A549 (cell line): ENCODE measurements at regions not wholly inside any gene's neighbourhood (a gene's known extent, or its start where the extent isn't known, plus 50 kb on each side); places are given as distances from the start of the nearest gene placed in this dataset.

ENCODE experiments used
- ATAC-seq, 2 experiments: fragments of 200-7000 bp in 1 of 2; fragments of >200 bp in 1 of 2; cut with Nextera tagmentation in 1 of 2; cut with Tn5 transposase in 1 of 2; 3 replicates each; pipeline versions ENCODE4 v1.8.0 to v1.9.1; 2018 to 2020; ENCODE audit warnings: mild to moderate bottlenecking in 1 of 2, moderate library complexity in 1 of 2
- CTCF ChIA-PET: fragments of 300-600 bp; sonication (Branson Sonifier 250); formaldehyde crosslinking; extraction: SDS; loops from one replicate; lab custom pipeline; 2021; ENCODE audit warnings: antibody characterized with exemption, inconsistent platforms; lab: Yijun Ruan, JAX
- POLR2A ChIA-PET: fragments of 350-600 bp; formaldehyde crosslinking; extraction: SDS; loops from one replicate; lab custom pipeline; 2021; ENCODE audit warnings: antibody characterized with exemption, inconsistent platforms; lab: Yijun Ruan, JAX
- DNase-seq, 2 experiments: peaks; one replicate each; pipeline versions ENCODE4 v3.0.0 to v3.0.0-alpha.2; 2011 to 2016; ENCODE audit warnings: low read depth in 1 of 2, low spot score in 1 of 2
- FAIRE-seq: peaks from 2 replicates; lab custom pipeline; 2011; peaks lifted over from hg19 to GRCh38; lab: Jason Lieb, UNC
- H3K27ac ChIP-seq, 2 experiments: fragments of >200 bp; sonication (Bioruptor Twin); formaldehyde crosslinking; 3 replicates each; pipeline ENCODE4 v1.5.1; 2016 to 2017
- H3K4me1 ChIP-seq: fragments of >200 bp; sonication (Bioruptor Twin); formaldehyde crosslinking; 3 replicates; pipeline ENCODE4 v1.6.1; 2016
- H3K4me2 ChIP-seq: fragments of >200 bp; sonication (Bioruptor Twin); formaldehyde crosslinking; 3 replicates; pipeline ENCODE4 v1.6.1; 2016
- H3K4me3 ChIP-seq: fragments of >200 bp; sonication (Bioruptor Twin); formaldehyde crosslinking; 3 replicates; pipeline ENCODE4 v1.5.1; 2016
- H3K9me3 ChIP-seq: fragments of >200 bp; sonication (Bioruptor Twin); formaldehyde crosslinking; 3 replicates; pipeline ENCODE4 v1.6.1; 2016
- ATOH8 ChIP-seq: fragments of 250-450 bp; sonication (Bioruptor Pico); IDR thresholded peaks from 2 replicates; pipeline ENCODE4 v1.5.0; 2020; ENCODE audit warnings: low read depth, mild to moderate bottlenecking, moderate library complexity
- BCL3 ChIP-seq: fragments of >200 bp; sonication (Bioruptor Twin); formaldehyde crosslinking; IDR thresholded peaks from 3 replicates; pipeline ENCODE4 v1.6.1; 2016
- BHLHE40 ChIP-seq: IDR thresholded peaks from 2 replicates; pipeline ENCODE4 v1.6.1; 2012; ENCODE audit warnings: low read depth, low read length, inconsistent platforms
- CBX8 ChIP-seq: fragments of 200-600 bp; sonication (generic); IDR thresholded peaks from 2 replicates; pipeline ENCODE4 v1.6.1; 2016
- CHD4 ChIP-seq: fragments of 200-600 bp; sonication (generic); IDR thresholded peaks from 2 replicates; pipeline ENCODE4 v1.6.1; 2016; ENCODE audit warnings: antibody characterized with exemption, mild to moderate bottlenecking, borderline replicate concordance
- CTCF ChIP-seq: fragments of >200 bp; sonication (Bioruptor Twin); formaldehyde crosslinking; IDR thresholded peaks from 3 replicates; pipeline ENCODE4 v1.5.1; 2016
- GATA3 ChIP-seq: IDR thresholded peaks from 2 replicates; pipeline ENCODE4 v1.6.1; 2012; ENCODE audit warnings: borderline replicate concordance
- HDAC2 ChIP-seq: fragments of 200-600 bp; sonication (generic); IDR thresholded peaks from 2 replicates; pipeline ENCODE4 v1.6.1; 2016
- NR3C1 ChIP-seq: fragments of >200 bp; sonication (Bioruptor Twin); formaldehyde crosslinking; IDR thresholded peaks from 3 replicates; pipeline ENCODE4 v1.6.1; 2017
- POLR2A ChIP-seq: IDR thresholded peaks from 2 replicates; pipeline ENCODE4 v1.6.1; 2012; ENCODE audit warnings: mild to moderate bottlenecking, low read length
- RCOR1 ChIP-seq: fragments of 150-350 bp; IDR thresholded peaks from 2 replicates; pipeline ENCODE4 v1.6.1; 2014; ENCODE audit warnings: antibody characterized with exemption, low read length, low read depth
- RFX5 ChIP-seq: fragments of 450-650 bp; IDR thresholded peaks from 2 replicates; pipeline ENCODE4 v1.7.1; 2014; ENCODE audit warnings: antibody characterized with exemption, mild to moderate bottlenecking, moderate library complexity
- SMC3 ChIP-seq: fragments of >200 bp; sonication (Bioruptor Twin); formaldehyde crosslinking; IDR thresholded peaks from 3 replicates; pipeline ENCODE4 v1.6.1; 2018; ENCODE audit warnings: inconsistent platforms
- SREBF2 ChIP-seq: fragments of 450-650 bp; IDR thresholded peaks from 2 replicates; pipeline ENCODE4 v1.6.1; 2014; ENCODE audit warnings: mild to moderate bottlenecking, moderate library complexity
- TFCP2L1 ChIP-seq: fragments of 250-450 bp; sonication (Bioruptor Pico); IDR thresholded peaks from 2 replicates; pipeline ENCODE4 v1.5.0; 2021; ENCODE audit warnings: mild to moderate bottlenecking
- TP53 ChIP-seq: fragments of 250-450 bp; sonication (Bioruptor Pico); IDR thresholded peaks from 2 replicates; pipeline ENCODE4 v1.5.0; 2021; ENCODE audit warnings: mild to moderate bottlenecking, moderate library complexity
- USF2 ChIP-seq: fragments of 450-650 bp; IDR thresholded peaks from 2 replicates; pipeline ENCODE4 v1.6.1; 2014; ENCODE audit warnings: antibody characterized with exemption
- ZFP36 ChIP-seq: fragments of 450-650 bp; IDR thresholded peaks from 2 replicates; pipeline ENCODE4 v1.6.1; 2014; ENCODE audit warnings: borderline replicate concordance; ENCODE audit not compliant: partially characterized antibody
- ZNF302 ChIP-seq: fragments of 250-450 bp; sonication (Bioruptor Pico); IDR thresholded peaks from 2 replicates; pipeline ENCODE4 v1.9.0; 2021; ENCODE audit warnings: inconsistent platforms, mild to moderate bottlenecking, moderate library complexity
- WGBS: methylation state at CpG from one replicate; pipeline ENCODE4 v1.1.6; 2017; ENCODE audit errors: missing lambda C conversion rate; 5-methylcytosine and 5-hydroxymethylcytosine counted together
- TF ChIP-seq, protein P1 (sequence below): IDR thresholded peaks from 2 replicates; pipeline ENCODE4 v1.6.1; 2012

DNA sequence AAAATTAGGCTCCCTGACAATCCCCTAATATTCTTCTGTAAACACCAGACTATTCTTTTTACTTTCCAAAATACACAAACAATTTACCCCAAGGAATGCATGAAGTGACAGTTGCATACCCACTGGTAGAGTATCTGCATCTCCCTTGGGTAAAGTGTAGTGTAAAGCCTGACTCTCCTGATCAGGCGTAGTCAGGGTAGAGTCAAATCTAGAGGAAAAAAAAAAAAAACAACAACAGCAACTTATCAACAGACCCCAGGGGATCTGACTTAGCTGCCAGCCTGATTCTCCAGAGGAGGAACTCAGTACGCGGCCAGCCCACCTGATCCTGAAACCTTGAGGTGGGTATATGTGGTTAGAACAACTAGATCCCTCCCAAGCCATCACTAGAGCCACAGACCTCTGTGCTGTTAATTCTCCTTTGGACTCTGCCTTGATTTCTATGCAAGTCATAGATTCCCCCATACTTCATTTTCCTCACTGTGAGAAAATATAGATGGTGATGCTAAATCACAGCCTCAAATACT is 61.0 kb downstream of the ZNF608 start:
- ATAC-seq: no peak
- Histone ChIP-seq H3K27ac (no peak overlapping the region), H3K4me3 (no peak overlapping the region), H3K9me3 (no peaks in the 10 kb centered on the region), H3K4me2 (no peak overlapping the region), H3K4me1 (peaks cover 14% of the 10 kb centered on the region)
- ChIA-PET CTCF (no interaction called here), POLR2A (no interaction called here)
- no peak for TF ChIP-seq CBX8
- TF ChIP-seq CTCF: no peak
- no peak for TF ChIP-seq SMC3
- TF ChIP-seq TFCP2L1 (CRISPR knock-in tag): no peak
- TF ChIP-seq NR3C1: no peak
- TF ChIP-seq BHLHE40: no peak
- no peak for TF ChIP-seq ZFP36
- TF ChIP-seq CHD4: no peak
- no peak for TF ChIP-seq POLR2A
- FAIRE-seq: no peak
- DNase-seq: no peak
- 95% methylated on average over 3 of the region's 3 CpGs for WGBS

DNA sequence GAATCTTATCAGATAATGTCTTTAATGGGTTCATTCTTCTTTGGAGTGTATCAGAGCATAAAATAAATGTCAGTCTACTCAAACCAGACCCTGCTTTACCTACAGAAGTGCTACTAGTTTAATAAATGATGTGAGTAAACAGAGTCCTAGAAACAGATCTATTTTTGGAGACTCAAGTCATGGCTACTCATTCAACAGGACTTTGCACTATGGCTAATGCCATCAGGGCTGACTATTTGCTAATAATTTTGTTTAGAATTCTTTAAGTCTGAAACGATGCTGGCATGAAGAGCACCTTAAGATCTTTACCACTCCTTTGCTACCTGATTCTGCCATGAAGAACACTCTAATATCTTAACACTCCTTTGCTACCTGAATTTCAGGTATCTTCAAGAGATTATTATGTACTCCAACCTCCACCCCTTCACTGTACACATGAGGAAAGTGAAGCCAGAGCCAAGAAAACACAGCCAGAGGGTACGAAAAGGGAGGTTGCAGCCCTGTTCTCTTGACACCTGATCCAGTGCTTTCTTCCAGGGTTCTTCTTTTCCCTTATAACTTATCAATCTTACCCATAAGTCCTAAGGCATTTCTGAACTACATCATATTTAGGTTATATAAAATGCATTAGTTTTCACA is 62.4 kb downstream of the ZNF608 start:
- no peak overlapping the region for H3K4me3 ChIP-seq
- TF ChIP-seq HDAC2 (no peak), USF2 (no peak), RFX5 (no peak), RCOR1 (no peak), GATA3 (no peak), CTCF (no peak), ZNF302 (CRISPR knock-in tag) (no peak), SREBF2 (no peak), CBX8 (no peak), TP53 (CRISPR knock-in tag) (no peak), CHD4 (no peak), BCL3 (no peak), ATOH8 (CRISPR knock-in tag) (no peak), TFCP2L1 (CRISPR knock-in tag) (no peak)
- TF ChIP-seq, protein P1, sequence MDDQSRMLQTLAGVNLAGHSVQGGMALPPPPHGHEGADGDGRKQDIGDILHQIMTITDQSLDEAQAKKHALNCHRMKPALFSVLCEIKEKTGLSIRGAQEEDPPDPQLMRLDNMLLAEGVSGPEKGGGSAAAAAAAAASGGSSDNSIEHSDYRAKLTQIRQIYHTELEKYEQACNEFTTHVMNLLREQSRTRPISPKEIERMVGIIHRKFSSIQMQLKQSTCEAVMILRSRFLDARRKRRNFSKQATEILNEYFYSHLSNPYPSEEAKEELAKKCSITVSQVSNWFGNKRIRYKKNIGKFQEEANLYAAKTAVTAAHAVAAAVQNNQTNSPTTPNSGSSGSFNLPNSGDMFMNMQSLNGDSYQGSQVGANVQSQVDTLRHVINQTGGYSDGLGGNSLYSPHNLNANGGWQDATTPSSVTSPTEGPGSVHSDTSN: no peak
- TF ChIP-seq, all 56 proteins: peak for 0
- ChIA-PET POLR2A (no interaction called here), CTCF (no interaction called here)
- DNase-seq (peak in 1 of 2 experiments; percentile 16), FAIRE-seq (no peak), ATAC-seq (peak in 1 of 2 experiments; percentile 46; a peak in 4 of 6 replicates)
- peaks cover 14% of the 10 kb centered on the region for H3K4me1 ChIP-seq
- 40% methylated on average over 2 of the region's 2 CpGs for WGBS
- no peaks in the 10 kb centered on the region for H3K9me3 ChIP-seq
- no peak overlapping the region for H3K27ac ChIP-seq
- peak overlapping the region; percentile 36 for H3K4me2 ChIP-seq
